ENCODE measurements at regions not wholly inside any gene's neighbourhood (a gene's known extent, or its start where the extent isn't known, plus 50 kb on each side); places are given as distances from the start of the nearest gene placed in this dataset.
"Not testable (repeated sequence)": the region's sequence is repeated elsewhere in the genome, so short reads cannot be mapped to it uniquely, and the experiment has no call there.

- no peak overlapping the region for H3K4me3 ChIP-seq (ENCODE audit: control insufficient read depth, low read depth, low read length)
- DNase-seq (ENCODE audit: low read depth) = no peak
- TF ChIP-seq CTCF (IDR thresholded peaks at IDR 0.05; ENCODE audit: control insufficient read depth, insufficient read depth, low read depth, low read length, missing control alignments) = no peak
Observed at GRCh38 chr19:28367146-28367545, 845.8 kb downstream of the UQCRFS1 start.

GRCh38 chr19:28363254-28363653, 849.7 kb downstream of the UQCRFS1 start:
- no peak for TF ChIP-seq CTCF (IDR thresholded peaks at IDR 0.05; ENCODE audit: control insufficient read depth, insufficient read depth, low read depth, low read length, missing control alignments)
- H3K4me3 ChIP-seq (ENCODE audit: control insufficient read depth, low read depth, low read length) = no peak overlapping the region
- no peak for DNase-seq (ENCODE audit: low read depth)

- H3K4me3 ChIP-seq (ENCODE audit: control insufficient read depth, low read depth, low read length) = no peak overlapping the region
- TF ChIP-seq CTCF (IDR thresholded peaks at IDR 0.05; ENCODE audit: control insufficient read depth, insufficient read depth, low read depth, low read length, missing control alignments) = no peak
- no peak for DNase-seq (ENCODE audit: low read depth)
Observed at GRCh38 chr19:28359431-28360414, 853.2 kb downstream of the UQCRFS1 start.

GRCh38 chr19:28358633-28359032, 854.3 kb downstream of the UQCRFS1 start:
- no peak overlapping the region for H3K4me3 ChIP-seq (ENCODE audit: control insufficient read depth, low read depth, low read length)
- DNase-seq (ENCODE audit: low read depth) = no peak
- TF ChIP-seq CTCF (IDR thresholded peaks at IDR 0.05; ENCODE audit: control insufficient read depth, insufficient read depth, low read depth, low read length, missing control alignments) = no peak

- H3K4me3 ChIP-seq (ENCODE audit: control insufficient read depth, low read depth, low read length) = no peak overlapping the region
- DNase-seq (ENCODE audit: low read depth) = no peak
- TF ChIP-seq CTCF (IDR thresholded peaks at IDR 0.05; ENCODE audit: control insufficient read depth, insufficient read depth, low read depth, low read length, missing control alignments) = no peak
Observed at GRCh38 chr19:28351761-28352160, 861.2 kb downstream of the UQCRFS1 start.

- not testable (repeated sequence) for H3K4me3 ChIP-seq (ENCODE audit: control insufficient read depth, low read depth, low read length); DNase-seq (ENCODE audit: low read depth)
Observed at GRCh38 chr19:28351321-28351720, 861.6 kb downstream of the UQCRFS1 start.

GRCh38 chr19:28350673-28351072, 862.3 kb downstream of the UQCRFS1 start:
- no peak for DNase-seq (ENCODE audit: low read depth)
- no peak overlapping the region for H3K4me3 ChIP-seq (ENCODE audit: control insufficient read depth, low read depth, low read length)
- no peak for TF ChIP-seq CTCF (IDR thresholded peaks at IDR 0.05; ENCODE audit: control insufficient read depth, insufficient read depth, low read depth, low read length, missing control alignments)
